K562 (cell line): ENCODE measurements at regions not wholly inside any gene's neighbourhood (a gene's known extent, or its start where the extent isn't known, plus 50 kb on each side); places are given as distances from the start of the nearest gene placed in this dataset.
A peak's percentile ranks its signal among the peaks of the same experiment; 100 is the strongest.

Experiments
- C11orf30 ChIP-seq: fragments of 450-650 bp; IDR thresholded peaks from 2 replicates; pipeline ENCODE4 v1.6.1; 2016; ENCODE audit warnings: low read depth, mild to moderate bottlenecking
- CBFA2T3 ChIP-seq: fragments of 450-650 bp; IDR thresholded peaks from 2 replicates; pipeline ENCODE4 v1.6.1; 2017
- ELF4 ChIP-seq: fragments of 450-650 bp; formaldehyde crosslinking; IDR thresholded peaks from 2 replicates; pipeline ENCODE4 v1.4.0; 2022; ENCODE audit warnings: missing genetic modification characterization
- FOSL1 ChIP-seq: fragments of 200-800 bp; sonication (Bioruptor generic); conservative IDR thresholded peaks from 2 replicates; pipeline ENCODE4 v1.6.1; 2016; ENCODE audit warnings: missing genetic modification characterization, missing compliant biosample characterization
- HEY1 ChIP-seq: fragments of 250-450 bp; sonication (Bioruptor Pico); IDR thresholded peaks from 2 replicates; pipeline ENCODE4 v1.5.0; 2020; ENCODE audit warnings: mild to moderate bottlenecking, moderate library complexity, borderline replicate concordance
- JUN ChIP-seq, 2 experiments: sonication (generic) in 1 of 2; formaldehyde crosslinking in 1 of 2; IDR thresholded peaks; 2 replicates each; pipeline versions ENCODE4 v1.6.1 to v1.8.0; 2012 to 2022; ENCODE audit warnings: borderline replicate concordance in 2 of 2, mild to moderate bottlenecking in 2 of 2, improper control_type of control experiment in 1 of 2, low read depth in 1 of 2, low read length in 1 of 2, missing genetic modification reagents in 1 of 2
- JUND ChIP-seq, 2 experiments: IDR thresholded peaks; 2 replicates in 1 of 2; 3 replicates in 1 of 2; pipeline ENCODE4 v1.6.1; 2011; ENCODE audit warnings: borderline replicate concordance in 2 of 2, low read depth in 2 of 2, low read length in 2 of 2, improper control_type of control experiment in 1 of 2, missing biosample characterization in 1 of 2, missing genetic modification characterization in 1 of 2, missing genetic modification reagents in 1 of 2
- MAFG ChIP-seq: fragments of 450-650 bp; conservative IDR thresholded peaks from 2 replicates; pipeline ENCODE4 v1.6.1; 2016; ENCODE audit warnings: missing genetic modification characterization, missing compliant biosample characterization
- MAFK ChIP-seq: IDR thresholded peaks from 2 replicates; pipeline ENCODE4 v1.6.1; 2011; ENCODE audit warnings: low read length, improper control_type of control experiment
- MTF1 ChIP-seq: fragments of 250-450 bp; sonication (Bioruptor Pico); IDR thresholded peaks from 2 replicates; pipeline ENCODE4 v1.9.0; 2021; ENCODE audit warnings: moderate library complexity, mild to moderate bottlenecking, inconsistent platforms, borderline replicate concordance
- NFE2 ChIP-seq: IDR thresholded peaks from 2 replicates; pipeline ENCODE4 v1.6.1; 2014; ENCODE audit warnings: antibody characterized with exemption, low read depth
- RBM22 ChIP-seq: fragments of 200-400 bp; formaldehyde crosslinking; IDR thresholded peaks from 2 replicates; pipeline ENCODE4 v1.6.1; 2018; ENCODE audit warnings: low read length, low read depth; ENCODE audit not compliant: poor library complexity, severe bottlenecking
- SMARCA4 ChIP-seq: fragments of 450-650 bp; IDR thresholded peaks from 2 replicates; pipeline ENCODE4 v1.6.1; 2016
- ZKSCAN8 ChIP-seq: fragments of 200-800 bp; sonication (Bioruptor generic); IDR thresholded peaks from 2 replicates; pipeline ENCODE4 v1.6.1; 2016; ENCODE audit warnings: missing genetic modification characterization, missing compliant biosample characterization
- ZNF175 ChIP-seq: fragments of 200-800 bp; sonication (Bioruptor generic); IDR thresholded peaks from 2 replicates; pipeline ENCODE4 v1.6.1; 2016; ENCODE audit warnings: low read depth, mild to moderate bottlenecking, missing genetic modification characterization, missing compliant biosample characterization
- TF ChIP-seq, protein P1 (sequence below): fragments of 200-800 bp; sonication (Bioruptor generic); IDR thresholded peaks from 2 replicates; pipeline ENCODE4 v1.6.1; 2017; ENCODE audit warnings: missing genetic modification characterization, missing compliant biosample characterization
- TF ChIP-seq, protein P2 (sequence below), 2 experiments: fragments of 450-650 bp in 1 of 2; sonication (generic) in 1 of 2; formaldehyde crosslinking in 1 of 2; IDR thresholded peaks in 1 of 2; conservative IDR thresholded peaks in 1 of 2; 2 replicates each; pipeline versions ENCODE4 v1.6.1 to v1.8.1; 2016 to 2023; ENCODE audit warnings: mild to moderate bottlenecking in 2 of 2, moderate library complexity in 2 of 2, inconsistent platforms in 1 of 2, missing genetic modification reagents in 1 of 2
- TF ChIP-seq, protein P3 (sequence below), 2 experiments: fragments of 200-800 bp in 1 of 2; sonication (Bioruptor generic) in 1 of 2; sonication (generic) in 1 of 2; formaldehyde crosslinking in 1 of 2; IDR thresholded peaks in 1 of 2; conservative IDR thresholded peaks in 1 of 2; 2 replicates each; pipeline versions ENCODE4 v1.5.0 to v1.6.1; 2016 to 2020; ENCODE audit warnings: missing compliant biosample characterization in 1 of 2, missing genetic modification characterization in 1 of 2, missing genetic modification reagents in 1 of 2

DNA sequence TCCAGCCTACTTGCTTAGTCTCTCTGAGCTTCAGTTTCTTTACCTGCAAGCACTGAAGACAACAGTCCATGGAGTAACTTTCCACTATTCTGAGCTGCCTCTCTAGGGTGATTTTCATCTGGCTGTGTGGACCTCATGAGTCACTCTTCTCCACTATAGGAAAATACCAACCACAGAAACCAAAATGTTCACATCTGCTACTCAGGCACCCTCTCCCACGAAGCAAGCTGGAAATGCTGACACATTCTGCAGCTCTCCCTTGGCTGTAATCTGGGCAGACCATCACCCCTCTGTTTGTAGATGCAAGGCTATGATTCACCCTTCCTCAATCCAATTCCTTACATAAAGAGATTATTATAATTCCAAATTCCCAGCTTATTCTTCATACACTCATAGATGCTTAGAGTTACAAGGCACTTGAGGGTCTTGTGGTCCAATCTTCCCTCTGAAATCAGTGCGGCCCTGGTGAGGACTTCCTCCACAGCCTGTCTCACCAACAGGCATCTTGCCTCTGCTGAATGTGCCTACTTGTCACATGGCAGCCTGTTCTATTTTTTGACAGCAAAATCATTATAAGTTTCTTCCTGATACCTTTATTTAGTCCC is 97.0 kb upstream of the LNX1 start (continued):
- TF ChIP-seq MAFG (tag) (peak; percentile 34; the same call in 1 of the 2 replicates), C11orf30 (peak; percentile 26; the same call in 1 of the 2 replicates), SMARCA4 (peak; percentile 60; the same call in 1 of the 2 replicates), RBM22 (no peak), HEY1 (peak; percentile 50; the same call in 1 of the 2 replicates), MAFK (0 out of 2 replicates have a peak, but pooled peaks have one; percentile 9), NFE2 (peak; percentile 67), MTF1 (no peak), JUN (IDR thresholded peaks at IDR 0.05; ENCODE audit: borderline replicate concordance, low read depth, low read length) (0 out of 2 replicates have a peak, but pooled peaks have one; percentile 32), JUN (CRISPR knock-in tag; IDR thresholded peaks at IDR 0.05; ENCODE audit: borderline replicate concordance) (no peak), ZKSCAN8 (CRISPR knock-in tag) (peak; percentile 46; the same call in 1 of the 2 replicates), ELF4 (CRISPR knock-in tag) (0 out of 2 replicates have a peak, but pooled peaks have one; percentile 47), JUND (IDR thresholded peaks at IDR 0.05; ENCODE audit: borderline replicate concordance, low read depth, low read length) (peak; percentile 71), JUND (tag; IDR thresholded peaks at IDR 0.05; ENCODE audit: borderline replicate concordance, low read depth, low read length) (peak; percentile 72; the same call in 2 of the 3 replicates), ZNF175 (0 out of 2 replicates have a peak, but pooled peaks have one; percentile 62), CBFA2T3 (peak; percentile 35), FOSL1 (tag) (peak; percentile 97)
- TF ChIP-seq, protein P1, sequence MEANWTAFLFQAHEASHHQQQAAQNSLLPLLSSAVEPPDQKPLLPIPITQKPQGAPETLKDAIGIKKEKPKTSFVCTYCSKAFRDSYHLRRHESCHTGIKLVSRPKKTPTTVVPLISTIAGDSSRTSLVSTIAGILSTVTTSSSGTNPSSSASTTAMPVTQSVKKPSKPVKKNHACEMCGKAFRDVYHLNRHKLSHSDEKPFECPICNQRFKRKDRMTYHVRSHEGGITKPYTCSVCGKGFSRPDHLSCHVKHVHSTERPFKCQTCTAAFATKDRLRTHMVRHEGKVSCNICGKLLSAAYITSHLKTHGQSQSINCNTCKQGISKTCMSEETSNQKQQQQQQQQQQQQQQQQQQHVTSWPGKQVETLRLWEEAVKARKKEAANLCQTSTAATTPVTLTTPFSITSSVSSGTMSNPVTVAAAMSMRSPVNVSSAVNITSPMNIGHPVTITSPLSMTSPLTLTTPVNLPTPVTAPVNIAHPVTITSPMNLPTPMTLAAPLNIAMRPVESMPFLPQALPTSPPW (CRISPR knock-in tag): peak; percentile 42; the same call in 1 of the 2 replicates
- TF ChIP-seq, protein P2, sequence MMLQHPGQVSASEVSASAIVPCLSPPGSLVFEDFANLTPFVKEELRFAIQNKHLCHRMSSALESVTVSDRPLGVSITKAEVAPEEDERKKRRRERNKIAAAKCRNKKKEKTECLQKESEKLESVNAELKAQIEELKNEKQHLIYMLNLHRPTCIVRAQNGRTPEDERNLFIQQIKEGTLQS (IDR thresholded peaks at IDR 0.05): peak; percentile 53; the same call in 1 of the 2 replicates
- TF ChIP-seq, protein P2 (CRISPR knock-in tag; conservative IDR thresholded peaks at IDR 0.05): no peak
- TF ChIP-seq, protein P3, sequence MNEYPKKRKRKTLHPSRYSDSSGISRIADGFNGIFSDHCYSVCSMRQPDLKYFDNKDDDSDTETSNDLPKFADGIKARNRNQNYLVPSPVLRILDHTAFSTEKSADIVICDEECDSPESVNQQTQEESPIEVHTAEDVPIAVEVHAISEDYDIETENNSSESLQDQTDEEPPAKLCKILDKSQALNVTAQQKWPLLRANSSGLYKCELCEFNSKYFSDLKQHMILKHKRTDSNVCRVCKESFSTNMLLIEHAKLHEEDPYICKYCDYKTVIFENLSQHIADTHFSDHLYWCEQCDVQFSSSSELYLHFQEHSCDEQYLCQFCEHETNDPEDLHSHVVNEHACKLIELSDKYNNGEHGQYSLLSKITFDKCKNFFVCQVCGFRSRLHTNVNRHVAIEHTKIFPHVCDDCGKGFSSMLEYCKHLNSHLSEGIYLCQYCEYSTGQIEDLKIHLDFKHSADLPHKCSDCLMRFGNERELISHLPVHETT (CRISPR knock-in tag; conservative IDR thresholded peaks at IDR 0.05 in 1 of 2, IDR thresholded peaks at IDR 0.05 in 1 of 2): 0 out of 4 replicates have a peak, but pooled peaks of 1 of the 2 experiments have one; percentile 50
